ENCODE measurements at regions not wholly inside any gene's neighbourhood (a gene's known extent, or its start where the extent isn't known, plus 50 kb on each side); places are given as distances from the start of the nearest gene placed in this dataset.

GRCh38 chr2:55111570-55112228 lies 61.4 kb upstream of the RTN4 start:
- Histone ChIP-seq H3K36me3 (ENCODE audit: insufficient read depth, low read length) (no peaks in the 10 kb centered on the region), H3K27ac (ENCODE audit: low read depth, low read length) (peak overlapping the region; percentile 96), H3K9me3 (ENCODE audit: low read length) (no peaks in the 10 kb centered on the region), H3K27me3 (ENCODE audit: control insufficient read depth in 1 of 2, insufficient read depth in 2 of 2, low read length in 2 of 2) (no peaks in the 10 kb centered on the region), H3K4me3 (ENCODE audit: low read depth in 1 of 2, low read length in 2 of 2) (no peak overlapping the region), H3K9ac (ENCODE audit: low read length) (peak overlapping the region; percentile 41), H3K4me1 (ENCODE audit: insufficient read depth, low read length) (peaks cover 62% of the 10 kb centered on the region)

- H3K4me1 ChIP-seq (ENCODE audit: insufficient read depth, low read length), result peaks cover 63% of the 10 kb centered on the region
- H3K27me3 ChIP-seq (ENCODE audit: control insufficient read depth in 1 of 2, insufficient read depth in 2 of 2, low read length in 2 of 2), result no peaks in the 10 kb centered on the region
- H3K9ac ChIP-seq (ENCODE audit: low read length), result no peak overlapping the region
- H3K36me3 ChIP-seq (ENCODE audit: insufficient read depth, low read length), result no peaks in the 10 kb centered on the region
- no peak overlapping the region for H3K4me3 ChIP-seq (ENCODE audit: low read depth in 1 of 2, low read length in 2 of 2)
- no peaks in the 10 kb centered on the region for H3K9me3 ChIP-seq (ENCODE audit: low read length)
- peak overlapping the region; percentile 96 for H3K27ac ChIP-seq (ENCODE audit: low read depth, low read length)
Observed at GRCh38 chr2:55111230-55111569, 60.9 kb upstream of the RTN4 start.

GRCh38 chr2:55109219-55109891 lies 59.1 kb upstream of the RTN4 start:
- Histone ChIP-seq H3K4me3 (ENCODE audit: low read depth in 1 of 2, low read length in 2 of 2) (no peak overlapping the region), H3K4me1 (ENCODE audit: insufficient read depth, low read length) (peaks cover 63% of the 10 kb centered on the region), H3K27ac (ENCODE audit: low read depth, low read length) (peak overlapping the region; percentile 51), H3K27me3 (ENCODE audit: control insufficient read depth in 1 of 2, insufficient read depth in 2 of 2, low read length in 2 of 2) (no peaks in the 10 kb centered on the region), H3K9ac (ENCODE audit: low read length) (no peak overlapping the region), H3K9me3 (ENCODE audit: low read length) (no peaks in the 10 kb centered on the region), H3K36me3 (ENCODE audit: insufficient read depth, low read length) (no peaks in the 10 kb centered on the region)

GRCh38 chr2:55108456-55109160 lies 58.4 kb upstream of the RTN4 start:
- Histone ChIP-seq H3K36me3 (ENCODE audit: insufficient read depth, low read length) (no peaks in the 10 kb centered on the region), H3K9ac (ENCODE audit: low read length) (no peak overlapping the region)

GRCh38 chr2:55107436-55107835 lies 57.2 kb upstream of the RTN4 start:
- H3K4me3 ChIP-seq (ENCODE audit: low read depth in 1 of 2, low read length in 2 of 2), result no peak overlapping the region
- peaks cover 56% of the 10 kb centered on the region for H3K4me1 ChIP-seq (ENCODE audit: insufficient read depth, low read length)
- H3K27me3 ChIP-seq (ENCODE audit: control insufficient read depth in 1 of 2, insufficient read depth in 2 of 2, low read length in 2 of 2), result no peaks in the 10 kb centered on the region
- H3K27ac ChIP-seq (ENCODE audit: low read depth, low read length), result peak overlapping the region; percentile 78
- H3K36me3 ChIP-seq (ENCODE audit: insufficient read depth, low read length), result no peaks in the 10 kb centered on the region
- no peak overlapping the region for H3K9ac ChIP-seq (ENCODE audit: low read length)
- H3K9me3 ChIP-seq (ENCODE audit: low read length), result no peaks in the 10 kb centered on the region

More at GRCh38 chr2:55108456-55109160, 58.4 kb upstream of the RTN4 start:
- Histone ChIP-seq H3K27ac (ENCODE audit: low read depth, low read length) (peak overlapping the region; percentile 78), H3K4me1 (ENCODE audit: insufficient read depth, low read length) (peaks cover 60% of the 10 kb centered on the region), H3K27me3 (ENCODE audit: control insufficient read depth in 1 of 2, insufficient read depth in 2 of 2, low read length in 2 of 2) (no peaks in the 10 kb centered on the region), H3K9me3 (ENCODE audit: low read length) (no peaks in the 10 kb centered on the region), H3K4me3 (ENCODE audit: low read depth in 1 of 2, low read length in 2 of 2) (no peak overlapping the region)

- H3K4me3 ChIP-seq (ENCODE audit: low read depth in 1 of 2, low read length in 2 of 2), result no peak overlapping the region
- peaks cover 54% of the 10 kb centered on the region for H3K4me1 ChIP-seq (ENCODE audit: insufficient read depth, low read length)
- no peaks in the 10 kb centered on the region for H3K9me3 ChIP-seq (ENCODE audit: low read length)
- no peaks in the 10 kb centered on the region for H3K27me3 ChIP-seq (ENCODE audit: control insufficient read depth in 1 of 2, insufficient read depth in 2 of 2, low read length in 2 of 2)
- no peaks in the 10 kb centered on the region for H3K36me3 ChIP-seq (ENCODE audit: insufficient read depth, low read length)
- no peak overlapping the region for H3K9ac ChIP-seq (ENCODE audit: low read length)
- H3K27ac ChIP-seq (ENCODE audit: low read depth, low read length), result no peak overlapping the region
Observed at GRCh38 chr2:55106148-55106547, 55.9 kb upstream of the RTN4 start.

- H3K27ac ChIP-seq (ENCODE audit: low read depth, low read length), result no peak overlapping the region
- no peak overlapping the region for H3K4me3 ChIP-seq (ENCODE audit: low read depth in 1 of 2, low read length in 2 of 2)
- H3K4me1 ChIP-seq (ENCODE audit: insufficient read depth, low read length), result peaks cover 55% of the 10 kb centered on the region
- no peaks in the 10 kb centered on the region for H3K9me3 ChIP-seq (ENCODE audit: low read length)
- no peak overlapping the region for H3K9ac ChIP-seq (ENCODE audit: low read length)
- no peaks in the 10 kb centered on the region for H3K36me3 ChIP-seq (ENCODE audit: insufficient read depth, low read length)
- H3K27me3 ChIP-seq (ENCODE audit: control insufficient read depth in 1 of 2, insufficient read depth in 2 of 2, low read length in 2 of 2), result no peaks in the 10 kb centered on the region
Observed at GRCh38 chr2:55105456-55105855, 55.2 kb upstream of the RTN4 start.

- Histone ChIP-seq H3K36me3 (ENCODE audit: insufficient read depth, low read length) (no peaks in the 10 kb centered on the region), H3K9me3 (ENCODE audit: low read length) (no peaks in the 10 kb centered on the region), H3K27ac (ENCODE audit: low read depth, low read length) (no peak overlapping the region), H3K9ac (ENCODE audit: low read length) (no peak overlapping the region), H3K27me3 (ENCODE audit: control insufficient read depth in 1 of 2, insufficient read depth in 2 of 2, low read length in 2 of 2) (no peaks in the 10 kb centered on the region), H3K4me1 (ENCODE audit: insufficient read depth, low read length) (peaks cover 51% of the 10 kb centered on the region), H3K4me3 (ENCODE audit: low read depth in 1 of 2, low read length in 2 of 2) (no peak overlapping the region)
Observed at GRCh38 chr2:55103046-55103445, 52.8 kb upstream of the RTN4 start.

GRCh38 chr2:55102056-55102812 lies 52.0 kb upstream of the RTN4 start:
- Histone ChIP-seq H3K36me3 (ENCODE audit: insufficient read depth, low read length) (no peaks in the 10 kb centered on the region), H3K9ac (ENCODE audit: low read length) (no peak overlapping the region), H3K27me3 (ENCODE audit: control insufficient read depth in 1 of 2, insufficient read depth in 2 of 2, low read length in 2 of 2) (no peaks in the 10 kb centered on the region), H3K4me3 (ENCODE audit: low read depth in 1 of 2, low read length in 2 of 2) (no peak overlapping the region), H3K27ac (ENCODE audit: low read depth, low read length) (peak overlapping the region; percentile 66), H3K9me3 (ENCODE audit: low read length) (no peaks in the 10 kb centered on the region), H3K4me1 (ENCODE audit: insufficient read depth, low read length) (peaks cover 51% of the 10 kb centered on the region)

- H3K9ac ChIP-seq (ENCODE audit: low read length), result no peak overlapping the region
- H3K4me3 ChIP-seq (ENCODE audit: low read depth in 1 of 2, low read length in 2 of 2), result no peak overlapping the region
- no peaks in the 10 kb centered on the region for H3K36me3 ChIP-seq (ENCODE audit: insufficient read depth, low read length)
- H3K4me1 ChIP-seq (ENCODE audit: insufficient read depth, low read length), result peaks cover 52% of the 10 kb centered on the region
- H3K9me3 ChIP-seq (ENCODE audit: low read length), result no peaks in the 10 kb centered on the region
- H3K27ac ChIP-seq (ENCODE audit: low read depth, low read length), result peak overlapping the region; percentile 66
- H3K27me3 ChIP-seq (ENCODE audit: control insufficient read depth in 1 of 2, insufficient read depth in 2 of 2, low read length in 2 of 2), result no peaks in the 10 kb centered on the region
Observed at GRCh38 chr2:55101466-55101865, 51.2 kb upstream of the RTN4 start.
